MCF 10A (cell line): ENCODE measurements at regions not wholly inside any gene's neighbourhood (a gene's known extent, or its start where the extent isn't known, plus 50 kb on each side); places are given as distances from the start of the nearest gene placed in this dataset.

Source experiments
- BruUV-seq: library from RNA; stranded (reverse); fragments of 400-500 nt; replicated peaks from 2 replicates; lab custom pipeline; 2021; lab: Mats Ljungman, UMichigan
- CTCF ChIA-PET: fragments of 300-600 bp; sonication (Branson Sonifier 250); formaldehyde crosslinking; extraction: SDS; loops from one replicate; lab custom pipeline; 2021; ENCODE audit warnings: antibody characterized with exemption, inconsistent platforms; lab: Yijun Ruan, JAX
- POLR2A ChIA-PET: fragments of 300-600, 350-650 bp; sonication (Branson Sonifier 250); formaldehyde crosslinking; extraction: SDS; loops from one replicate; lab custom pipeline; 2020; ENCODE audit warnings: antibody characterized with exemption, inconsistent platforms; lab: Yijun Ruan, JAX
- DNase-seq: peaks from one replicate; pipeline ENCODE4 v3.0.0-alpha.2; 2018; ENCODE audit not compliant: unreplicated experiment
- H3K27ac Mint-ChIP-seq: one replicate; pipeline ENCODE4 v1.8.0; 2022; ENCODE audit warnings: mild to moderate bottlenecking, low read depth, mixed read lengths; ENCODE audit not compliant: unreplicated experiment
- H3K27me3 Mint-ChIP-seq: one replicate; pipeline ENCODE4 v1.8.0; 2022; ENCODE audit warnings: mixed read lengths; ENCODE audit not compliant: insufficient read depth, unreplicated experiment
- H3K36me3 Mint-ChIP-seq: one replicate; pipeline ENCODE4 v1.8.0; 2022; ENCODE audit warnings: mild to moderate bottlenecking, moderate library complexity, mixed read lengths; ENCODE audit not compliant: insufficient read depth, unreplicated experiment
- H3K4me1 Mint-ChIP-seq: one replicate; pipeline ENCODE4 v1.8.0; 2022; ENCODE audit warnings: mixed read lengths; ENCODE audit not compliant: insufficient read depth, unreplicated experiment
- H3K4me3 Mint-ChIP-seq: one replicate; pipeline ENCODE4 v1.8.0; 2022; ENCODE audit warnings: mild to moderate bottlenecking, moderate library complexity, mixed read lengths; ENCODE audit not compliant: unreplicated experiment
- H3K9me3 Mint-ChIP-seq: one replicate; pipeline ENCODE4 v1.8.0; 2022; ENCODE audit warnings: mixed read lengths; ENCODE audit not compliant: unreplicated experiment
- CTCF ChIP-seq: fragments of 200-600 bp; IDR thresholded peaks from one replicate; pipeline ENCODE4 v1.8.0; 2022; ENCODE audit warnings: antibody characterized with exemption, mild to moderate bottlenecking; ENCODE audit not compliant: unreplicated experiment
- intact Hi-C: fragments of 100-400 bp; cut with micrococcal nuclease; formaldehyde crosslinking; loops from 2 replicates; pipeline ENCODE4 v1.14.1; 2022

GRCh38 chr9:115192835-115193525 lies 75.0 kb upstream of the TNC start:
- no peak overlapping the region for H3K27ac Mint-ChIP-seq
- no TSS peak for BruUV-seq
- ChIA-PET CTCF (interaction anchor here (1.3 to 1.5 kb wide), 2 partner anchors 22 to 332 kb away, joined by 3 read pairs; no protein-coding TSS in a partner anchor), POLR2A (no interaction called here)
- no peak overlapping the region for H3K4me3 Mint-ChIP-seq
- intact Hi-C loops = no loop called here
- H3K4me1 Mint-ChIP-seq = peaks cover 3% of the 10 kb centered on the region
- no peak for TF ChIP-seq CTCF
- no peak for DNase-seq
- H3K27me3 Mint-ChIP-seq = no peaks in the 10 kb centered on the region
- H3K9me3 Mint-ChIP-seq = peaks cover 15% of the 10 kb centered on the region
- H3K36me3 Mint-ChIP-seq = no peaks in the 10 kb centered on the region

GRCh38 chr9:115193777-115194176 lies 75.8 kb upstream of the TNC start:
- no peak for TF ChIP-seq CTCF
- ChIA-PET CTCF (interaction anchor here (0.6 to 1.5 kb wide), 4 partner anchors 21 to 521 kb away, joined by 3 read pairs; no protein-coding TSS in a partner anchor), POLR2A (no interaction called here)
- intact Hi-C loops = no loop called here
- Mint-ChIP-seq H3K36me3 (no peaks in the 10 kb centered on the region), H3K27me3 (no peaks in the 10 kb centered on the region), H3K27ac (no peak overlapping the region), H3K4me3 (no peak overlapping the region), H3K4me1 (peaks cover 7% of the 10 kb centered on the region), H3K9me3 (peaks cover 15% of the 10 kb centered on the region)
- DNase-seq = no peak
- BruUV-seq = no TSS peak

DNA sequence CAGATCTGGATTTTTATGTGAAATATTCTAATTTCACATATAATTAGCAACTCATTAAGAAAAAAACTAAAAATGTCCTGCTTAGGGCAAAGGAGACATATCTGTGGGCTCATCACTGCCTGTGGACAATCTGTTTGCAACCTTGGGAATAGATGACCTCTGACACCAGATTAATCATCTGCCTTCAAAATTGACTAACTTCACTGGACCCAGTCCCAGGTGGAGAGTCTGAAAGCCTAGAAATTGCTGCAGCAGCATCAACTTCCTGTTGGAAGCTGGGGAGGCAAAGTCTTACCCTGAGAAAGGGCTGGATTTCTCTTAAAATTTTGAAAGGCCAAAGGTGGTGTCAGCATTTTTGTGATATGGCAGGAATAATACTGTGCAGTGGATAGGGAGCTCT lies 76.3 kb upstream of the TNC start:
- ChIA-PET POLR2A (no interaction called here), CTCF (interaction anchor here (0.6 to 1.5 kb wide), 4 partner anchors 20 to 522 kb away, joined by 3 read pairs; no protein-coding TSS in a partner anchor)
- intact Hi-C loops = no loop called here
- no peak for TF ChIP-seq CTCF
- DNase-seq = no peak
- Mint-ChIP-seq H3K4me1 (peaks cover 7% of the 10 kb centered on the region), H3K36me3 (no peaks in the 10 kb centered on the region), H3K27ac (no peak overlapping the region), H3K9me3 (peaks cover 15% of the 10 kb centered on the region), H3K27me3 (no peaks in the 10 kb centered on the region), H3K4me3 (no peak overlapping the region)
- no TSS peak for BruUV-seq

DNA sequence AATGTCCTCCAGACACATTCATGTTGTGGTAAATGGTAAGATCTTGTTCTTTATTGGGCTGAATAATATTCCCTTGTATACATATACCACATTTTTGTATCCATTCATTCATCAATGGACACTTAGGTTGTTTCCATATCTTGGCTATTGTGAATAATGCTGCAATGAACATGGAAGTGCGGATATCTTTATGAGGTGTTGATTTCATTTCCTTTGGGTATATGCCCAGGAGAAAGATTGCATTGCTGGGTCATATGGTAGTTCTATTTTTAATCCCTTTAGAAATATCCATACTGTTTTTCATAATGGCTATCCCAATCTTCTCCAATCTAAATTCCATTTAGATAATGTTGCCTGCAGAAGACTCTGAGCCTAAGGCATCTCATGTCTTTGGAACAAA lies 78.0 kb upstream of the TNC start:
- no peak for TF ChIP-seq CTCF
- H3K4me3 Mint-ChIP-seq = no peak overlapping the region
- POLR2A ChIA-PET = no interaction called here
- no peaks in the 10 kb centered on the region for H3K27me3 Mint-ChIP-seq
- intact Hi-C loops = no loop called here
- no peak for DNase-seq
- no peaks in the 10 kb centered on the region for H3K36me3 Mint-ChIP-seq
- no peak overlapping the region for H3K27ac Mint-ChIP-seq
- CTCF ChIA-PET = interaction anchor here (1.0 kb wide), 1 partner anchor 14 kb away, joined by 3 read pairs; no protein-coding TSS in a partner anchor
- no TSS peak for BruUV-seq
- peaks cover 15% of the 10 kb centered on the region for H3K9me3 Mint-ChIP-seq
- H3K4me1 Mint-ChIP-seq = peaks cover 10% of the 10 kb centered on the region
